Neuronal stem cell (in vitro differentiated cells): ENCODE measurements at regions not wholly inside any gene's neighbourhood (a gene's known extent, or its start where the extent isn't known, plus 50 kb on each side); places are given as distances from the start of the nearest gene placed in this dataset.

Experiments used
- DNase-seq: peaks from one replicate; pipeline ENCODE4 v3.0.0-alpha.2; 2013; ENCODE audit warnings: low spot score
- H2AFZ ChIP-seq: one replicate; pipeline ENCODE4 v1.6.1; 2013; ENCODE audit warnings: mild to moderate bottlenecking, low read length, inconsistent platforms
- H2AK5ac ChIP-seq: 2 replicates; pipeline ENCODE4 v1.6.1; 2013; ENCODE audit warnings: low read depth, mild to moderate bottlenecking, inconsistent platforms, low read length, moderate library complexity, mixed read lengths
- H2BK120ac ChIP-seq: 2 replicates; pipeline ENCODE4 v1.6.1; 2013; ENCODE audit warnings: low read depth, mild to moderate bottlenecking, inconsistent platforms, low read length, moderate library complexity, mixed read lengths
- H2BK12ac ChIP-seq: one replicate; pipeline ENCODE4 v1.6.1; 2013; ENCODE audit warnings: low read length, inconsistent platforms
- H2BK15ac ChIP-seq: 2 replicates; pipeline ENCODE4 v1.6.1; 2013; ENCODE audit warnings: mild to moderate bottlenecking, low read length, inconsistent platforms, mixed read lengths
- H2BK5ac ChIP-seq: one replicate; pipeline ENCODE4 v1.6.1; 2013; ENCODE audit warnings: inconsistent platforms, mild to moderate bottlenecking, low read length, moderate library complexity
- H3K14ac ChIP-seq: one replicate; pipeline ENCODE4 v1.6.1; 2013; ENCODE audit warnings: low read length, inconsistent platforms
- H3K18ac ChIP-seq: 2 replicates; pipeline ENCODE4 v1.6.1; 2013; ENCODE audit warnings: low read length, inconsistent platforms
- H3K23ac ChIP-seq: 2 replicates; pipeline ENCODE4 v1.6.1; 2013; ENCODE audit warnings: low read depth, mild to moderate bottlenecking, mixed read lengths, low read length, inconsistent platforms; ENCODE audit not compliant: poor library complexity
- H3K27ac ChIP-seq: replicated peaks from 3 replicates; pipeline ENCODE4 v1.5.1; 2013; ENCODE audit warnings: low read length, inconsistent platforms
- H3K27me3 ChIP-seq, 3 experiments: 2 replicates each; pipeline ENCODE4 v1.6.1; 2013; ENCODE audit warnings: low read length in 3 of 3, mild to moderate bottlenecking in 2 of 3, inconsistent platforms in 1 of 3, low read depth in 1 of 3, mixed read lengths in 1 of 3, moderate library complexity in 1 of 3; ENCODE audit not compliant: control insufficient read depth in 3 of 3, insufficient read depth in 3 of 3
- H3K36me3 ChIP-seq, 2 donors: replicated peaks in 1 of 2; 2 replicates each; pipeline ENCODE4 v1.6.1; 2013; ENCODE audit warnings: low read length in 2 of 2; ENCODE audit not compliant: control insufficient read depth in 2 of 2, insufficient read depth in 2 of 2
- H3K4ac ChIP-seq: 2 replicates; pipeline ENCODE4 v1.6.1; 2013; ENCODE audit warnings: inconsistent platforms, mild to moderate bottlenecking, low read length, moderate library complexity
- H3K4me1 ChIP-seq, 2 donors: 1 replicate in 1 of 2; 2 replicates in 1 of 2; pipeline ENCODE4 v1.6.1; 2013; ENCODE audit warnings: low read length in 2 of 2, low read depth in 1 of 2; ENCODE audit not compliant: control insufficient read depth in 2 of 2, insufficient read depth in 1 of 2
- H3K4me2 ChIP-seq: one replicate; pipeline ENCODE4 v1.6.1; 2013; ENCODE audit warnings: mild to moderate bottlenecking, low read length, inconsistent platforms; ENCODE audit not compliant: insufficient read depth, poor library complexity, severe bottlenecking
- H3K4me3 ChIP-seq, 2 donors: 2 replicates each; pipeline ENCODE4 v1.5.1; 2013; ENCODE audit warnings: low read length in 2 of 2, mild to moderate bottlenecking in 2 of 2, inconsistent platforms in 1 of 2, moderate library complexity in 1 of 2
- H3K79me1 ChIP-seq: one replicate; pipeline ENCODE4 v1.6.1; 2013; ENCODE audit warnings: low read depth, mild to moderate bottlenecking, inconsistent platforms, low read length, moderate library complexity
- H3K9ac ChIP-seq: one replicate; pipeline ENCODE4 v1.6.1; 2013; ENCODE audit warnings: mild to moderate bottlenecking, low read depth, low read length, inconsistent platforms; ENCODE audit not compliant: poor library complexity
- H3K9me3 ChIP-seq, 2 donors: replicated peaks in 1 of 2; 2 replicates each; pipeline versions ENCODE3 to v1.6.1; 2013; ENCODE audit warnings: low read length in 2 of 2, mild to moderate bottlenecking in 2 of 2, inconsistent platforms in 1 of 2, low read depth in 1 of 2, mixed read lengths in 1 of 2, moderate library complexity in 1 of 2; ENCODE audit not compliant: control insufficient read depth in 2 of 2, insufficient read depth in 1 of 2
- H4K8ac ChIP-seq: one replicate; pipeline ENCODE4 v1.6.1; 2013; ENCODE audit warnings: low read depth, mild to moderate bottlenecking, inconsistent platforms, low read length, moderate library complexity
- H4K91ac ChIP-seq: one replicate; pipeline ENCODE4 v1.6.1; 2013; ENCODE audit warnings: low read length, low read depth, mild to moderate bottlenecking, inconsistent platforms; ENCODE audit not compliant: poor library complexity
- WGBS, 2 donors: extraction: QIAGEN DNeasy Blood & Tissue Kit; methylation state at CpG; one replicate each; pipeline ENCODE4 v1.1.7; 2013; ENCODE audit warnings: missing lambda C conversion rate in 2 of 2, mixed read lengths in 1 of 2; ENCODE audit not compliant: insufficient read length in 2 of 2, insufficient replicate concordance in 1 of 2; ENCODE audit errors: extremely low coverage in 2 of 2; 5-methylcytosine and 5-hydroxymethylcytosine counted together

DNA sequence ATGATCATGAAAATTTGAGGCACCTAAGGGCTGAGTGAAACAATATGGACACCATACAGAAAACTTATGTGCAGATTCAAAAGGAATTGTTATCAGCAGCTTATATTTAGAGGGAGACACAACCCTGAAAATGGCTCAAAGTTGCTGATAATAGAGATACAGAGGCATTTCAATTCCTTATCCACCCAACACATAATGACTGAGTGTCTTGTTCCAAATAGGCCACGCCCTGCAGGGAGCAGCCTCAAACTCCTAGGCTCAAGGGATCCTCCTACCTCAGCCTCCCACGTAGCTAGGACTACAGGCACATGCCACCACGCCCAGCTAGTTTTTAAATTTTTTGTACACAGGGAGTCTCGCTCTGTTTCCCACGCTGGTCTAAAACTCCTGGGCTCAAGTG lies 79.0 kb downstream of the LBH start:
- no CpG with 5 or more reads among the region's 5 CpGs for WGBS, 2 donors
- no peaks in the 10 kb centered on the region for H3K79me1 ChIP-seq
- no peaks in the 10 kb centered on the region for H3K4me1 ChIP-seq

GRCh38 chr2:30310955-30311354 lies 79.6 kb downstream of the LBH start:
- H2BK12ac ChIP-seq, result no peak overlapping the region
- H3K18ac ChIP-seq, result peak overlapping the region; percentile 40
- no CpG with 5 or more reads among the region's 5 CpGs for WGBS, 2 donors
- no peak overlapping the region for H3K4ac ChIP-seq
- H3K4me2 ChIP-seq, result no peak overlapping the region
- H3K36me3 ChIP-seq, result no peaks in the 10 kb centered on the region
- no peaks in the 10 kb centered on the region for H3K4me1 ChIP-seq
- no peak overlapping the region for H3K27ac ChIP-seq
- H3K9me3 ChIP-seq, result no peaks in the 10 kb centered on the region
- H2BK15ac ChIP-seq, result no peak overlapping the region
- H4K91ac ChIP-seq, result no peak overlapping the region
- H2BK120ac ChIP-seq, result no peak overlapping the region
- no peaks in the 10 kb centered on the region for H3K27me3 ChIP-seq
- no peak overlapping the region for H3K4me3 ChIP-seq
- peak overlapping the region; percentile 42 for H2BK5ac ChIP-seq
- no peak overlapping the region for H2AFZ ChIP-seq
- no peak overlapping the region for H3K14ac ChIP-seq
- H3K79me1 ChIP-seq, result no peaks in the 10 kb centered on the region
- no peak for DNase-seq
- no peak overlapping the region for H3K23ac ChIP-seq
- no peak overlapping the region for H3K9ac ChIP-seq
- H4K8ac ChIP-seq, result no peak overlapping the region
- peak overlapping the region; percentile 22 for H2AK5ac ChIP-seq

More for the DNA sequence above, 79.0 kb downstream of the LBH start:
- no peak overlapping the region for H3K4ac ChIP-seq
- DNase-seq, result no peak
- no peak overlapping the region for H4K91ac ChIP-seq
- no peak overlapping the region for H2AFZ ChIP-seq
- H4K8ac ChIP-seq, result no peak overlapping the region
- H3K4me2 ChIP-seq, result no peak overlapping the region
- no peak overlapping the region for H3K18ac ChIP-seq
- no peak overlapping the region for H2BK15ac ChIP-seq
- H3K4me3 ChIP-seq, result no peak overlapping the region
- H2BK5ac ChIP-seq, result no peak overlapping the region
- H2BK120ac ChIP-seq, result no peak overlapping the region
- no peak overlapping the region for H2AK5ac ChIP-seq
- H3K27me3 ChIP-seq, result no peaks in the 10 kb centered on the region
- no peaks in the 10 kb centered on the region for H3K36me3 ChIP-seq
- no peak overlapping the region for H3K14ac ChIP-seq
- no peak overlapping the region for H2BK12ac ChIP-seq
- H3K9ac ChIP-seq, result no peak overlapping the region
- no peak overlapping the region for H3K27ac ChIP-seq
- no peaks in the 10 kb centered on the region for H3K9me3 ChIP-seq
- no peak overlapping the region for H3K23ac ChIP-seq

DNA sequence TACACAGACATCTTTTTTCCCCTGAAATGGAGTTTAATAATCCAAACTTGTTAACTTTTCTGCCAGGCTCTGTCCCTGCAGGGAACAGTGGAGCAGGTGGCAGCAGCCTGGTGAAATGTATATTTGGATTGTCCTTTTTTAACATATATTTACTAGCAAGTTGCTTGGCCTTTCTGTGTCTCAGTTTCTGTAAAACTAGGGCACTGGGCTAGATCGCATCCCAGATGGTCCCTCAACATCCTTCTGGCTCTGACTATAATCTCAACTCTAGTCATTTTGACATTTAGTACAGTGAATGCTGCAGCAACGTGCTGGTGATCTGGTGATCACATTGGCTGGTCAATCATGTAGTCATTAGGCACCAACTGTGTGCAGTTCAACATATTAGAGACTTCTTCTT lies 80.4 kb downstream of the LBH start:
- no CpG with 5 or more reads among the region's 2 CpGs for WGBS, 2 donors

GRCh38 chr2:30312916-30313315 lies 81.6 kb downstream of the LBH start:
- no peaks in the 10 kb centered on the region for H3K36me3 ChIP-seq
- H4K8ac ChIP-seq, result no peak overlapping the region
- DNase-seq, result no peak
- H3K23ac ChIP-seq, result no peak overlapping the region
- H2BK5ac ChIP-seq, result no peak overlapping the region
- no peak overlapping the region for H3K14ac ChIP-seq
- no peaks in the 10 kb centered on the region for H3K79me1 ChIP-seq
- no peak overlapping the region for H2AFZ ChIP-seq
- H3K4me2 ChIP-seq, result no peak overlapping the region
- no peak overlapping the region for H3K9ac ChIP-seq
- no peak overlapping the region for H2BK12ac ChIP-seq
- no peaks in the 10 kb centered on the region for H3K9me3 ChIP-seq
- H3K27me3 ChIP-seq, result no peaks in the 10 kb centered on the region
- no peak overlapping the region for H2BK120ac ChIP-seq
- no CpG with 5 or more reads among the region's 1 CpG for WGBS, 2 donors
- no peak overlapping the region for H3K4ac ChIP-seq
- H2AK5ac ChIP-seq, result no peak overlapping the region
- no peak overlapping the region for H3K27ac ChIP-seq
- no peaks in the 10 kb centered on the region for H3K4me1 ChIP-seq
- H3K18ac ChIP-seq, result no peak overlapping the region
- H2BK15ac ChIP-seq, result no peak overlapping the region
- H3K4me3 ChIP-seq, result no peak overlapping the region
- no peak overlapping the region for H4K91ac ChIP-seq

More for the DNA sequence above, 80.4 kb downstream of the LBH start:
- H3K4me3 ChIP-seq, result no peak overlapping the region
- no peaks in the 10 kb centered on the region for H3K79me1 ChIP-seq
- no peak overlapping the region for H4K91ac ChIP-seq
- H3K18ac ChIP-seq, result no peak overlapping the region
- H3K27ac ChIP-seq, result no peak overlapping the region
- H2AK5ac ChIP-seq, result no peak overlapping the region
- H3K23ac ChIP-seq, result no peak overlapping the region
- H2BK15ac ChIP-seq, result no peak overlapping the region
- no peaks in the 10 kb centered on the region for H3K9me3 ChIP-seq
- DNase-seq, result no peak
- H4K8ac ChIP-seq, result no peak overlapping the region
- no peaks in the 10 kb centered on the region for H3K4me1 ChIP-seq
- H2AFZ ChIP-seq, result no peak overlapping the region
- H3K14ac ChIP-seq, result no peak overlapping the region
- H2BK12ac ChIP-seq, result no peak overlapping the region
- no peaks in the 10 kb centered on the region for H3K36me3 ChIP-seq
- no peak overlapping the region for H3K9ac ChIP-seq
- H3K27me3 ChIP-seq, result no peaks in the 10 kb centered on the region
- H2BK5ac ChIP-seq, result no peak overlapping the region
- no peak overlapping the region for H3K4ac ChIP-seq
- no peak overlapping the region for H3K4me2 ChIP-seq
- H2BK120ac ChIP-seq, result no peak overlapping the region
